DMS53 (cell line): ENCODE measurements at regions not wholly inside any gene's neighbourhood (a gene's known extent, or its start where the extent isn't known, plus 50 kb on each side); places are given as distances from the start of the nearest gene placed in this dataset.
A peak's percentile ranks its signal among the peaks of the same experiment; 100 is the strongest.
"Not testable (repeated sequence)": the region's sequence is repeated elsewhere in the genome, so short reads cannot be mapped to it uniquely, and the experiment has no call there.

Experiments
- DNase-seq: peaks from one replicate; lab custom pipeline; 2025; lab: John Stamatoyannopoulos, UW

- not testable (repeated sequence) for DNase-seq
Observed at GRCh38 chr6:54564188-54564587, 255.9 kb downstream of the TINAG start.

DNA sequence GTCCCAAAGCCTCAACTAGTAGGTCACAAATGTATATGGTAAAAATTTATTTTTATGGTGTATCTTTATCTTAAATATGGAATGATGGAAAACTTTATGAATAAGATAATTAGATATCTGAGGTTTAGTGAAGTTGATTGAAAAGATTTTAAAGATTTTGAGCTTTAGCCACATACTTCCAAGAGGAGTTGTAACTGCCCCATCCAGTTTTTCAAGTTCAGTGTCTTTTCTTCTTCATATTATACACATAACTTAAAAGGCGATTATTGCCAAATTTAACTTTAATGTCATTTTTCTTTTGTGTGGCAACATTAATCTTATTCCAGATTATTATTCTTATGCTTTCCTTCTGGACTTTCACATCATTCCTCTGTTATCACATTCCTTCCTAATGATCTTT is 266.4 kb downstream of the TINAG start:
- DNase-seq = peak; percentile 43

GRCh38 chr6:54578261-54578660 is 268.3 kb upstream of the FAM83B start:
- DNase-seq = no peak

GRCh38 chr6:54579011-54579410 is 267.6 kb upstream of the FAM83B start:
- no peak for DNase-seq

DNA sequence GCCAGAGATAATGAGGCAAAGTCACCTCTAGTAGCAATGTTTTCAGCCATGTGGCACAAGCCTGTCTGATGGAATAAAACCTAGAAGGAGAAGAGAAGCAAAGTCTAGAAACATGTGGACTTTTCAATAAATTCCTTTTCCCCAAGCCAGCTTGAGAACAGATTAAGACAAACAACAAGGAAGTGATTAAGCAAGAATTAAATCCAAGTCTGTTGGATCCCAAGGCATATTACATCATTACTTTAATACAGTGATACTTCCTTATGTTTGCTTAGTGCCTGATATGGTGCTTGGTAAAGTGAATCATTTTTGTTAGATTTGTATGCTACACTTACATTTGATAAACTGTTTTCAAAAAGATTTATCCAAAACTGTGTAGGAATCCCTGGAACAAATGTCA is 260.3 kb upstream of the FAM83B start:
- no peak for DNase-seq

DNA sequence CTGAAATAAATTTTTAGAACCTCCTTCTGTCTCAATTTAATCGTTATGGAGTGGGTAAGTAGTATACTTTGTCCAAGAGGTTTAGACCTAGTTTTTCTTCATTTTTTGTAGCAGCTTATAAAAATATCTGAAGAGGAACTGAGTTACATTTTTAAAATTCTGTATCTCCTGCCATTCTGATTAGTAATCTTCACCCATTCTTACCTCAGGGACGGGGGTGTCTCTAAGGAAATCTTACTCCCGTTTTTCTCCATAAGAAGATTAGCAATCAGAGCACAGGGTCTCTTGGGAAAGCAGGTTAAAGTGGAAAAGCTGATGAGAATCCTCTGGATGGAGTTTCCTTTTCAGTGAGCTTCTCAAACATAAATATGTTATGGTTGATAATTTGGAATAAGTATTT is 259.3 kb upstream of the FAM83B start:
- DNase-seq = no peak

GRCh38 chr6:54588176-54588575 is 258.4 kb upstream of the FAM83B start:
- no peak for DNase-seq

GRCh38 chr6:54595844-54596243 is 250.7 kb upstream of the FAM83B start:
- no peak for DNase-seq

- DNase-seq = no peak
Observed at GRCh38 chr6:54598787-54599313, 247.7 kb upstream of the FAM83B start.

DNA sequence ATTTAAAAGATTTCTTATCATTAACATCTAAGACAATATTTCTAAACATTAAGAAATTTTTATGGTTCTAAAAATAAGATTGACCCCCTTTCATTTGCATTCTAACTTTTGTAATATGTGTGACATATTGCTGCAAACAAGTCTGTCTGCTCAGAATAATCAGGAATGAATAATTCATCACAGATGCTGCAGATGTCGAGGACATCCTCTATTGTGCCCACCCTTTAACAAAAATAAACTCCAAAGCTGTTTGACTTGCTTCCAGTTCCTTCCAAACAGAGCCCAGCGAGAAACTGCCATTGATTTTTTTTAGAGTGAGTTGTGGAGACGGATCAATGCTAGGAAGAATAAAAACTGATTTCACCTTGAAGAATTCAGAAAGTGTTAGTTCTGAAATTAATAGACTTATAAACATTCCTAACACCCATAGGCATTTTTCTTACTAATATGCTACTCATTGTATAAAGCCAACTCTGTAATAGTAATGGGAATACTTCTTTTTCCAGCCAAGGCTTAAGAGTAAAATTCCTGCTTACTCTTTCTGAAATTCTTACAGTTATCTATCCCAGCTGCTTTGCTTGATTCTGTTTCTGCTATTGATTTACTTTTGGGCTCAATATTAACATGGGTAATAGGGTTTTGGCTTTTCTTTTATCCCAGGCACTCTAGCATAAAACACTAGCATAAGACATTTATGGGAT is 244.8 kb upstream of the FAM83B start:
- DNase-seq = no peak

- no peak for DNase-seq
Observed at GRCh38 chr6:54602591-54602990, 244.0 kb upstream of the FAM83B start.

GRCh38 chr6:54609981-54610380 is 236.6 kb upstream of the FAM83B start:
- DNase-seq = no peak

DNA sequence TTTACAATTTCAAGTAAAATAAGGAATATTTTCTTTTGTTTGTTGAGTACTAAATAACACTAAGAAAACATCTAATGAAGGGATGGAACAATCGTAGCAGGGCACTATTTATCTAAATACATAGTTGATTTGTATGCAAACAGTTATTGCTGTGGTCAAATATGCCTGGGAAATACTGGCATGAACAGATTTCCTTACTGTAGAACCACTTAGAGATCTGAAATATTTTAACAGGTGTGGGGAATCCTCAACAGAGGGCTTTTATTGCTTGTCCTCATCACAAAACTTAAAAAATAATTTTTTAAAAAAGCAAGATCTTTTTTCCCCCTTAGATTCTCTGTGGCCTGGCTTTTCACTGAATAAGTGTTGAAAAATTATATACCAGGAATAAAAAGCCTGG is 233.0 kb upstream of the FAM83B start:
- no peak for DNase-seq

DNA sequence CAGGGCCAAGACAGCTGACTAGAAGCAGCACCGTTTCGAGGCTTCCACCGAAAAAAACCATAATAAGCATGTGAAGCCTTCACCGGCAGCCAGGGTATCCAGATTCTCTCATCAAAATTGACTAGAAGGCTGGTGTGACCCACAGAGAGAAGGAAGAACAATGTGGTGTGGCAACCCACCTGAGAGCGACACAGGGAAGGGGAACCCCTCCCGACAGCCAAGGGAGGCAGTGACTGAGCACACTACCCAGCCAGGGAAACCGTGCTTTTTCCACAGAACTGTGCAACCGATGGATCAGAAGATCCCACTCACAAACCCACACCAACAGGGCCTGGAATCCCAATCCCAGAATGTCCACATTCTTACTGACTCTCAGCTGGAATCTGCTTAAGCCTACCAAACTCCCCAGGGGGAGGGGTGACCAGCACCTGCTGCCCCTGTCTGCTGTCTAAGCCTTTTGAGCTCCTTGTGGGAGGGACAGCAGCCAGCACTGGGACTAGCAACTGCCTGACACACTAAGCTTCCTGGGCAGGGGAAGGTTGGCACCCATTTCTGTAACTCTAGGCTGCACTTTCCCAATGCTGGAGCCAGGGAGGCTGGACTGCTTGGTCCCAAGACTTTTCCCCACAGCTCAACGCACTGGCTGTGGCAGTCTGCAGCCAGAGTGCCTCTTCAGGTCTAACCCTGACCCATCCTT is 231.9 kb upstream of the FAM83B start:
- DNase-seq = no peak

GRCh38 chr6:54617730-54618129 is 228.8 kb upstream of the FAM83B start:
- DNase-seq = no peak

- DNase-seq = no peak
Observed at GRCh38 chr6:54618572-54618971, 228.0 kb upstream of the FAM83B start.

- no peak for DNase-seq
Observed at GRCh38 chr6:54619102-54619501, 227.5 kb upstream of the FAM83B start.

DNA sequence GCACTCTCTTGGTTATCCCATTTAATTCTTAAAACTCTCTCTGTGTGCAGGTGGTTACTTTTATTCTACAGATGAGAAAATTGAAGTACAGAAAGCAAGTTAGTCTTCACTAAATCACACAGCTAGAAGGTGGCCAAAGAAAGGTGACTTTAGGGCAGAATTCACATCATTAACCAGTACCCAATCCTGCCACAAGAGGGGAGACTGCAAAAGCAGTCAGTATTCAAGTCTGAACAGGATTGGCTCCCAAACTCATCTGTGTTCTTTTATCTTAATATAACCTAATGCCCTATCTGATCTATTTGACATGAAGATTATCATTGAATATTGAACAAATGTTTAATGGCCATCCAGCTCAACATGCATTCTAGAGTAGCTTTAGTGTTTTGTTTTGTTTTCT is 225.3 kb upstream of the FAM83B start:
- peak; percentile 64 for DNase-seq

DNA sequence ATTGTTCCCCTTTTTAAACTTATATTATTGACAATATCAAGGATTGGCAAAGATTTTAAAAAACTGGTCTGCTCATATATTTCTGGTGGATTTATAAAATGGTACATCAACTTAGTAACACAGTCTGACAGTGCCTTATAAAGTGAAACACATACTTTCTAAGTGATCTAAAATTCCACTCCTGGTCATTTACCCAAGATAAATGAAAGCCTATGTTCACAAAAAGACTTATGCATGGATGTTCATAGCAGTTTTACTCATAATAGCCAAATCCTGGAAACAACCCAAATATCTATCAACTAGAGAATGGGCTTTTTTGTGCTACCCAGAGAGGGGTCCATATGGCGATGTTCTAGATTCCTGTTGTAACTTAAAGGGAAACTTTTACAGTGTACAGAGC is 222.4 kb upstream of the FAM83B start:
- DNase-seq = no peak

- no peak for DNase-seq
Observed at GRCh38 chr6:54624779-54625178, 221.8 kb upstream of the FAM83B start.

DNA sequence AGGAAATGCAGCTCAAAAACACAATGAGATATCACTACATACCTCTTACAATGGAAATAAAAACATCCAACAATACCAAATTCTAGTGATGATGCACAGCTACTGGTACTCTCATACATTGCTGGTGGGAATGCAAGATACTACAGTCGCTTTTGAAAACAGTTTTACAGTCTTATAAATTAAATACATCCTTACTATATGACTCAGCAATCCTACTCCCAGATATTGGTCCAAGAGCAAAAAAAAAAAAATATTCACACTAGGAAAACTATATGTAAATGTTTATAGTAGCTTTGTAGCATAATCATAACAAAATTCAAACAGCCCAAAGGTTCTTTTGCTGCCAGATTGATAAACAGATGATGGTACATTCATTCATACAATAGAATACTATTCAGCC is 217.4 kb upstream of the FAM83B start:
- DNase-seq = no peak

DNA sequence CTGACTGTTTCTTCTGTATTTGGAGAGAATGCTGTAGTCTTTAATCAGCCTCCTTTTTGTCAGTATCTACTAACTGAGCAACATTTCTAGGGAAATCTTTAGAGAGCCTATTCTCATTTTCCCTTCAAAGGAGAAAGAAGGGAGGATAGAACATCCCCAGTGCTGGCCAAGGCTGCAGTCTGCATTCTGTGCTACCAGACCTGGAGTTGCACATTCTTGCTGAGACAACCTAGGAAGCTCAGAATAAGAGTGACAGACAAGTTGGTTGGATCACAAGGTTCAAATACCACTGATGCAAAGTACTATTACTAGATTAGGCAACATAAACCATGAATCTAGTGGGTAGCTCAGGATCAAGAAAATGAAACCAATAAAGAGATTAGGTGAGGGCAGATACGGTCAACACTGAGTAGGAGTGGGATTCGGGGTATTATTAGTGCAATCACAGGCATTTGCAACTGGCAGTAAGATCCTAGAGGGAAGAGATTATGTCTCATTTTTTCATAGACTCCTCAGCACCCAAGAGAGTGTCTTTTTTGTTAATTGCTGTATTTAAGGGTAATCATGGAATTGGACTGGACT is 213.5 kb upstream of the FAM83B start:
- DNase-seq = no peak

DNA sequence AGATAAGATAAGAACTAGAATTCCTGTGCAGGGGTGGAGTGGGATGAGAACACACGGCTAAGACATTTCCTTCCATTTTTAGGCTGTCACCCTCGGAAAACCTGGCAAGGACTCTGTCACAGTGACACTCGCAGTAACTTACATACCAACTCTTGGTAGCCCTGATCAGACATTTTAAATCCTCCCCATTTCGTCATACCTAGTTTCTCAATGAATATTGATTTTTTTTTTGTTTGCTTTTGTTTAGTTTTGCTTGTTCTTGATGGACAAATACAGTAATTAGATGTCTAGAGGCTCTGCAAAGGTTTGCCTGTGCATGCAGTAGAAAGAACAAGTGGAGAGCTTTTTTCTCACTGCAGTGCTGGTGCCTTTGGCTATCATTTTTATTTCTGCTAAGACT is 213.0 kb upstream of the FAM83B start:
- DNase-seq = no peak
